Stimulated activated CD4-positive, alpha-beta T cell treated with anti-CD3 and anti-CD28 coated beads, TNF-alpha, amount 100 ng/mL, for 48 hours (primary cell): ENCODE measurements at regions not wholly inside any gene's neighbourhood (a gene's known extent, or its start where the extent isn't known, plus 50 kb on each side); places are given as distances from the start of the nearest gene placed in this dataset.
"Not testable (repeated sequence)": the region's sequence is repeated elsewhere in the genome, so short reads cannot be mapped to it uniquely, and the experiment has no call there.

Experiments used
- DNase-seq, 3 donors: peaks; one replicate each; pipeline ENCODE4 v3.0.0-alpha.2; 2020; ENCODE audit warnings: low read depth in 3 of 3

DNA sequence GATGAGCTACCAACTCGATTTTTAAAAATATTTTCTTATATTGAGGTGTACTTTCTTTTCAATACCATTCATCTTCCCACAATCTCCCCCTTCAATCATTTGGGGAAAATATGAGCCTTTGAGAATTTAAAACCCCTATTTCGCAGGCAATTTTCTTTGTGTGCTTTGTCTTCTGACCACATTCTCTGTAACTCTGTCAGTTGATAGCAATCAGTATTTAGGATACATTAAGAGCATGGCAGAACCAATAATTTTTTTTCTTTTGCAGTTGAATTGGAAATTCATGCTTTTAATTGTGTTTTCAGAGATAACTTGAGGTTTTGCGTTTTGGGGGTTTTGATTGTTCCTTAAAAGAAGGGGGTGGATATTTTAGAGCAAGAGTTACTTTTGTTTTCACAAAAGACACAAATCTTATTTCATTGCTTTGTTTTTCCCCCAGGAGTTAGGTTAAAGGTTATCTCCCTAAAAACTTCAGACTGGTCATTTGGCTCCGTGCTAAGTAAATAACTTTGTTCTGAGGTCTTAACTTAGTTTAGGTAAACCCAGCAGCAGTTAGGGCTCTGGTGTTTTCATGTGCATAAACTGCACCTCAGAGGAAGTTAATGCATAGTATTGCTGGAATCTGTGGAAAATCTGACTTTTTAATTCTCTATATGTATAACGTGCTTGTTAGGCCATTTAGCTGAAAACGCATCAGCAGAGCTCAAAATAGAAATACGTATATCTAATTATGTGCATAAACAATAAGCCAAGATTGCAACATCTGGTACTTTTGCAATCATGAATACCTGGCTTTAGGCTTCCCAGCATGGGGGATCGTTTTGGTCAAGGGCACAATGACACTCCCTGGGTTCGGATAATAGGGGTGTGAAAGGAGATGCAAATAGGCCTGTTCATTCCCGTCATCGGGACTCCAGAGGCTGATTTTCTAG lies 676.4 kb upstream of the ANKRD30A start:
- no peak for DNase-seq

DNA sequence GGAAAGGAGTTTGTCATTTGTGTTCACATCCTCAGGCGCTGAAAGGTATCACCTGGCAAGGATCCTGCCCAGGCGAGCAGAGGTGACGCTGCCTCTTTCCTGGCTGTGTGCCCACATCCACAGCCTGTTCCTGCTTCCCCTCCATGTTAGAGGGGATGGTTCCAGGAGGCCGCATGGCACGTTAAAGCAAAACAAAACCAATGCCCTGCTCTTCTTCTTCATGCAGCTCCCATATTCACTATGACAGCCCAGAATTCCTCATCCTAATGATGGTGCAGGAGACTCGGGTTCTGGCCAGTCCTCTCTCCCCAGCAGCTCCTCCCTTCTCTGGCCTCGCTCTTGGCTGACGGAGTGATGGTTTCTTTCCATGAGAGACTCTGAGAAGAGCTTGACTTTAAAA lies 678.5 kb upstream of the ANKRD30A start:
- DNase-seq = no peak

DNA sequence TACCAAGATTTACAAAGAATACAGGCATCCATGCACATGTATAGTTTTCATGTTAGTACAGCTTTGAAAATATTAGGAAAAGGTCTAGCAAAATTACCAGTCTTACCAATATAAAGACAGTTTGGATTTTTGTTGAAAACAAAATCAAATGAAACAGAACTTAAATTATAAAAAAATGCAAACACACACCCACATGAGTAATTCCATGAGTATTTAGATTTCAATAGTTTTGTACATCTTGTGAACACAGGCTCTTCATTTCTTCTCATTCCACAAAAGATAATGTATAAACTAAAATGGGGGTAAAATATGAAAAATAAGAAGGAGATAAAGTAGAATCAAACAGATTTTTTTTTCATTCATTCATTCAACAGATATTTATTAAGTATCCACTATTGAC lies 682.2 kb upstream of the ANKRD30A start:
- no peak for DNase-seq

DNA sequence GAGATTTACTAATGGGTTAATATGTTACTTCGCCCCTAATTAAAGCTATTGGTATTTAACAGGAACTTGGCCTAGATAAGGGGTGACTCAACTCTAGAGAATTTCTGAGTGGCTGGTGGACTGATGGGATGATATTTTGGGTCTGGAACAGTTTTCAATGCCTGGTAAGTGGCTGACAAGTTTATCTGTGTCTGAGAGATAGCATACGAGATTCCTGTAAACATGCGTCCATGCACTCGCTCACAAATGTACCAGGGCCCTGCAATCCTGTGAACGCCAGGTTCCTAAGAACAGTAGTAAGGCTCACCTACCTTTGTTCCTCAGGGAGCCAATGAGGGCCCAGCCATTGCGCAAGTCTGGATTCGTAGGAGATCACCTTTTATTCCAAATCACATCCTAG lies 683.8 kb upstream of the ANKRD30A start:
- no peak for DNase-seq

DNA sequence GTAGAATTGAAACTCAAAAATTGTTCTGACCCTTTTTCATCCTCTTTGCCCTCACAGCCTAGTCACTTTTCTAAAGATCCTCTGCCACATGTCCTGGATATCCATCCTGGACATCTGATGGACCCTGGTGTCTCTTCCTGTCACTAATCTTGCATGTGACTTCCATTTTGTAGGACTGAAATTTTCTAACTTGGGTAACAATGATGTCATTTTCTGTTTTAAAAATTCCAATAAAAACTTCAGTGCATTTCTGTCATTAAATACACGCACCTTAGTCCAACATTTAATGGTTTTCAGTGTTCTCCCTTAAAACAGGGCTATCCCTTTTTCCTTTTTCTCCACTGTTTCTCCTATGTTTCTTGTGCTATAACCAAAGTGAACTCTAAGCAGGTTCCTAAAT lies 684.9 kb upstream of the ANKRD30A start:
- DNase-seq = no peak

DNA sequence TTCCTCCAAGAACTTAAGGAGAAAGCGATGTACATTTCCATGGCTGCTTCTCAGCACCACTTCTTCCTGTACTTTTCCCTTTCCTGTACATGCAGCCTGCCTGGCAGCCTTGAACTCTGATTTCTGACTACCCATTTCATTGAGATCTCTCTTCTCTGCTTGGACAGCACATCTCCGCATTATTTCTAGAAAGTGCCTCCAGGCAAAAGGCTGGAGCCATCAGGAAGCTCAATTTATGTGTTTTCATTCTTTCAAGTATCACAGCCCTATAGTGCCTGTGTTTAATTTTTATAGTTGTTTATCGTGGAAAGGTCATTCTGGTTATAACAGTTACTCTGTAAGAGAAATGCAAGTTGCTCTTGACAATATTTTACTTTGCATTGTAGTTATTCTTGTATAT lies 688.0 kb upstream of the ANKRD30A start:
- no peak for DNase-seq

DNA sequence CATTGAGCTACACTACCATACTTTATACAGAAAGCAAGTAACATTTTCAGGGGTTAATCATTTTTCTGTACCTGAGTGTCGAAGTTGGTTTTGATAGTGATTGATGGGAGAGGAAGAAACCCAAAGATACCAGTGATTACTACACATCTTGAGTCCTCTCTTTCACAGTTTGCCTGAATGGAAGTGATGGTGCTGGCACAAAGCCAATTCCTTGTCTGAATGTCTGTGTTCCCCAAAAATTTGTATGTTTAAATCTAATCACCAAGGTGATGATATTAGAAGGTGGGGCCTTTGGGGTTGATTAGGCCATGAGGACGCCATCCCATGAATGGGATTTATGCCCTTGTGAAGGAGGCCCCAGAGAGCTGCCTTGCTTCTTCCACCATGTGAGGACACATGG lies 696.9 kb upstream of the ANKRD30A start:
- DNase-seq = no peak

DNA sequence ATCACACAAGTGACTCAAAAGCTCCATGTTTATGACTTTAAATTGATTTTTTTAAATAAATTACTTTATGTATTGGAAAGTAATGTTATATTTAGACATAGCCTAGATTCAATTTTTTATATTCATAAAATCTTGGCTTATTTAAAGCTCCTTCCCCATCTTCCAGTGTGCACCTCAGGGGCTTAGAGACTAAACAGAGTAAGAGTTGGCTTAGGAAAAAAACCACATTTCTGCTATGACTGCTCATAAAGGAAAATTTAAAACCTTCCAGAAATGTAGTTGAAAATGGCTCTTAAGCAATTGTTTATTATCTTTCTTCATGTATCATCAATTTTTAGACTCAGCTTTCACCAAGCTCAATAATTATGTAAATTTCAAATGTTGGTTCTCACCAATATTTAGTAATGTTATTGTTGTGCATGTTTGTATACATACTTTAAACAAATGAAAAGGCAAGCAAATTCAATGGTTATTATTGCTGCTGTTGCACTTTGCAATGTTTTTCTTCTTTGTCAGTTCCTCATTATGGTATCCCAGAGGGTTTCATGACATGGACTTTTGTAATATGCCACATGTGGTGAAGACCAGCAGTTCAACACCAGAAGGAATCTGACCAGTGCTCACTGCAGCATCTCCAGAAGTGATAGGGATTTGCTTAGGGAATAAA lies 700.1 kb upstream of the ANKRD30A start:
- no peak for DNase-seq

DNA sequence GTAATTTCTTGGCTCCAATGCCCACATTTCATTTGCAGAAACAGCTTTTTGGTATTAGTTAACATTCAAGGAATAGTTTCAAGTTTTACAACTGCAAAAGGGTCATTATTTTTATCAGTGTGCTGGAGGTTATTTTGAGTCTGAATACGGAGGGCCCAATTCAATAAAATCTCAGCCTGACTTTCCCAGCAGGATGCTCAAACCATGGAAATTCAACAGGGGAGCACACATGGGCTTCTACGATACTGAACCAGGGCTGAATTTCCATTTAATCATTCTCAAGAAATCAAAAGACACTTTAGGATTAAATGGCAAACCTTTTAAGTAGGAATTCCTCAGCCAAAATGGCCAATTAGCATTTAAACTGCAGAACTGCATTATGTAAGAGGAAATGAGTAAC lies 700.9 kb upstream of the ANKRD30A start:
- DNase-seq = no peak

DNA sequence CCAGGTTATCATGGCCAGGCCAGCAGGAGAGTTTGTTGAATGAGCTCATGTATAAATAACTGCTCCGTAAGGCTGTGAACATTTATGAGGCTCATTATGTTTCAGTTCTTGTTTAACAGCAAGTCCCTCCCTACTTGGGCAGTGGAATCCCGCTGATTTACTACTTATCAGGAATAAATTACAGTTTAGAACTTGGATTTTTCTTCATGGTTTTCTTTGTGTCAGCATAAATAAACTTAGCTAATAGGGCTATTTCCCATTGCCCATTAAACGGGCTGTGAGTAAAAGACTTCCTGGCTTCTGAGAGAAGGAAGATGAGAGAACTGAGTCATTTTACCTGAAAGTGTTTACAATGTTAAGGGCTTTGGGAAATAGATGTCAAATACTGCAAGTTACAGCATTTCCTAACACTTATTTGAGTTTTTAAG lies 701.6 kb upstream of the ANKRD30A start:
- no peak for DNase-seq

DNA sequence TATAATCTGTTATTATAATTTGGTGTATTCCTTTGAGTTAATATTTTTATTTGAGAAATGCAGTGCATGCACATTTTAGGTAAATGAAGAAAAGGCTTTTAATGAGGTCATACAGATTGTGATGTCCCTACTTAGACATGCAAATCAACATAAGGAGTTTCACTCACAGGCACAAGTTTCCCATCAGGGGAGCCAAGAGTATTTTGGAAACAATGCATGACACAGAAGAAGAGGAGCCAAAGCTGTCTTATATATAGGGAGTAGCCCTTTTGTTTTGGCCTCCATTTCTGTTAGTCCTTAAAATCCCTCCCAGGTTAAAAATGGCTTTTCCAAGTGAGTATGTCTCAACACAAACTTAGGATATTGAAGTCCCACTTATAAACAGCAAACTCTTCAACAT lies 703.4 kb upstream of the ANKRD30A start:
- DNase-seq = no peak

DNA sequence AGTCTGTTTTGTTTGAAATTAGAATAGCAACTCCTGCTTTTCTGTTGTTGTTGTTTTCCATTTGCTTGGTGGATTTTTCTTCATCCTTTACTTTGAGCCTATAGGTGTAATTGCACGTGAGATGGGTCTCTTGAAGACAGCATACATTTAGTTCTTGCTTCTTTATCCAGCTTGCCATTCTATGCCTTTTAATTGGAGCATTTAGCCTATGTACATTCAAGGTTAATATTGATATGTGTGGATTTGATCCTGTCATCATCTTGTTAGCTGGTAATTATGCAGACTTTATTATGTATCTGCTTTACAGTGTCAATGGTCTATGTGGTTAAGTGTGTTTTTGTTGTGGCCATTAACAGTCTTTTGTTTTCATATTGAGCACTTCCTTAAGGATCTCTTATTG lies 708.9 kb upstream of the ANKRD30A start:
- no peak for DNase-seq

DNA sequence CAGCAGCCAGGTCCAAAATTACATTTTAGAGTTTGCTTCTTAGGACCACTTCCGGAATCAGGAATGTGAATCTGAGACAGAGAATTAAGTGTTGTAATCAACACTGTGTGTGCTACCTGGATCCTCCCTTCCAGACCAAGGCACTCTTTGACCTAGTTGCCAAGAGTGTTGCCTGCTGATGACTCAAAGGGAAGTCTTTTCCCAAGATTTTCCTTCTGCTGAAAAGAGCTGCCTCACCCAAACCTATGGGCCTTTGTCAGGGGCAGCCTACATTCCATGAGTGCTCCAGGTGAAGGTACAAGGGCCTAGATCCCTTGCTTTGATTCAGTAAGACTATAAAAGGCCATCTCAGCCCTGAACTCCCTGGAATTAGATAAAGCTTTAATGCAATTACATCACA lies 712.5 kb upstream of the ANKRD30A start:
- DNase-seq = no peak

DNA sequence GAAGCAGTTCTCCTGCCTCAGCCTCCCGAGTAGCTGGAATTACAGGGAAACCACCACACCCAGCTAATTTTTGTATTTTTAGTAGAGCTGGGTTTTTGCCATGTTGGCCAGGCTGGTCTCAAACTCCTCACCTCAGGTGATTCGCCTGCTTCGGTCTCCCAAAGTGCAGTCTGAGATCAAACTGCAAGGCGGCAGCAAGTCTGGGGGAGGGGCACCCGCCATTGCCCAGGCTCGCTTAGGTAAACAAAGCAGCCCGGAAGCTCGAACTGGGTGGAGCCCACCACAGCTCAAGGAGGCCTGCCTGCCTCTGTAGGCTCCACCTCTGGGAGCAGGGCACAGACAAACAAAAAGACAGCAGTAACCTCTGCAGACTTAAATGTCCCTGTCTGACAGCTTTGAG lies 725.2 kb upstream of the ANKRD30A start:
- not testable (repeated sequence) for DNase-seq

DNA sequence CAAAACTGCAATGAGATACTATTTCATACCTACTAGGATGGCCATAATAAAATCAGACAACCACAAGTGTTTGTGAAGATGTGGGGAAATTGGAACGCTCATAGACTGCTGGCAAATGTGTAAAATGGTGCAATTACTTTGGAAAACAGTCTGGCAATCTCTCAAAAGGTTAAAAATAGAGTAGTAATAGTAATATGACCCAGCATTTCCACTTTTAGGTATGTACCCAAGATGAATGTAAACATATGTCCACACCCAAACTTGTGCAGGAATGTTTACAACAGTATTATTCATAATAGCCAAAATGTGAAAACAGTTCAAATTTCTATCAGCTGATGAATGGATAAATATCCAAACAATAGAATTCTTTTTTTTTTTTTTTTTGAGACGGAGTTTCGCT lies 731.6 kb upstream of the ANKRD30A start:
- no peak for DNase-seq

DNA sequence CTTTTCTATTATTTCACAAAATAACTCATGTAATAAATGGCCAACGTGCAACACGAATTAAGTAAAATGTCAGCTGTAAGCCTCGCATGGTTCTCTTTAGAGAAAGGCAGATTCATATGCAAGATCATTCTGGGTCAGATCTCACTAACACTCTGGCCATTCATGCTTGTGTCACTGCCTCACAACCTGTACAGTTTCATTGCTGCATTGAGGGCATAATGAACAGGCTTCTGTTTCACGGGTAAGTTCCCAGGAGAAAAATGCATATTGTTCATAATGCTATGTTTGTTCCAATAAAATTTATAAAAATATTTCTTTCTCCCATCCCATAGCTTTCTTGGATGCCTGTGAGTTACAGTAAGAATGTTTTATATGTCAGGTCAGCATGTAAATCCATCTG lies 734.0 kb upstream of the ANKRD30A start:
- DNase-seq = no peak

DNA sequence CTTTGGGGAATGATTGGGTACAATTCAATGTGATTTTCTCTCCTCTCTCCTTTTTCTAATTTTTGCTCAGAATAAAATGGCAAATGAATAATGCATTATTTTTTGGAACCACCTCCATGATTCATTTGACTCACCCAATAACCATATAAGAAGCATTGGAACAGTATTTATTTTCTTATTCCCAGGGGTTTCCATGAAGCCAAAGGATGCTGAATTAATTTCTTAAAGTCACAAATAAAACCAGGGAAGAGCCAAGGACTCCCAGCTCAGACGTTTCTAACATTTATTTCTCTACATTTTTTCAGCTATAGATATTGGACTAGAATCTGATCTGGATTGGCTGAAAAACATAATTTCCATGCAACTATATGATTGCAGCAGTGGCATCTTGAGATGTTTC lies 735.2 kb upstream of the ANKRD30A start:
- no peak for DNase-seq

DNA sequence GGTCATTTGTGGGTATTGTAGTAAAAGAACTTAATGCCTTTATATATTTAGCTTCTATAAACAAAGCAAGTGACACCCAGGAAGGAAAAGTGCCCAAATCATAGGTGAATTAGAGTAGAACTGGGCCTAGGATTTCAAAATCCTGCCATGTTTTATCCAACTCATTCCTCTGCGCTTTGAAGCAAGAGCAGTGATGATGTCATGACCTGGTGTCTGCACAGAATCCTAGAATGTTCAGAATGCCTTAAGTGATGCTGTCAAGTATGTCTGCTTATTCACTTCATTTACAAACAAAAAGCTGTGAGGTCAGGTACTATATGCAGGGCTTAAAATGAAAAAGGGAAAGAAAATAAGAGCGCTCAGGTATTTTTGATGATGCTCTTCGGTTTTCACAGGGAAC lies 737.2 kb upstream of the ANKRD30A start:
- no peak for DNase-seq

DNA sequence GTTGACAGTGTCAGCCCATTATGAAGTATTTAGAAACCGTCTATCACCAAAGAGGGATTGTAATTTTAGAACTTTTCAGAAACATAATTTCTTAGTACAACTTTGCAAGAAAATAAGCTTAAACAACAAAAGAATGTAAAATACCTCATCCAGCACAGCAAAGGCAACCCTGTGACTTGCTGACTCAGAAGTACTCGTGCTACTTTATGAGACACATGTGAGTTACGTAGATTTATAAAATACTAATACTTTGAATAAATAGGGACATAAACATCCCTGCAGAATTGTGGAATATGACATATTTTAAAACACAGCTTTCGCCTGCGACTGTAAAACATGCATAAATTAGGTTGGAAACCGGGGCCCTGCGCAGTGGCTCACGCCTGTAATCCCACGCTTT lies 739.7 kb upstream of the ANKRD30A start:
- DNase-seq = no peak

DNA sequence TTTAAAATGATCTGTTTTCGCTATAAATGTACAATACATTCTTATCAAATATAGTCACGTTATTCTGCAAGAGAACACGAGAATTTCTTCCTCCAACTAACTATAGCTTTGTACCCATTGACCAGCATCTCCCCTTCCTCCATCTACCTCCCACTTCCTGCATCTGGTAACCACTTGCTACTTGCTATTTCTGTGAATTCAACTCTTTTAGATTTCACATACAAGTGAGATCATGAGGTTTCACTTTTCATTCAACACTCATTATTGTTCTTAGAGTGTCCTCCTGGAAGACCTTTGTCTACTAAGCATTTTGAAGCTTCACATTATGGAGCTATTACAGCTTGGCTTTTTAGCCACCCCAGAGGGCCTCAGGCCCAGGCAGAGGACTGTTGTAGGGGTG lies 741.3 kb upstream of the FZD8 start:
- DNase-seq = no peak

DNA sequence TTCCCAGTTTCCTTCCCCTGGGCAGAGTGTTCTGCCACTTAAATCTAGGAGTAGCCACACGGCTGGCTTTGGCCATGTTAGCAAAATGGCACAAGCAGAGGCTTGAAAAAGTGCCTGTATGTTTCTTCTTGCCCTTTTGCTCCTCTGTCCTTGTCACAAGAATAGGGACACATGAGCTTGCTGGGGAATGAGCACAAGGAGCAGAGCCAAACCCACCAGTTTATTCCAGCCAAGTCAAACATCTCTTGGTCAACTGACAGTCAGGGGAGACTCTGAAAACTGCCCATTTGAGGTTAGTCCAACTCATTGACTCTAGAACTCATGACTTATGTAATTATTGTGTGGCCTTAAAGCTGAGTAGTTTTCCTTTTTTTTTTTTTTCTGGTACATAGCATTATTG lies 739.7 kb upstream of the FZD8 start:
- DNase-seq = no peak

DNA sequence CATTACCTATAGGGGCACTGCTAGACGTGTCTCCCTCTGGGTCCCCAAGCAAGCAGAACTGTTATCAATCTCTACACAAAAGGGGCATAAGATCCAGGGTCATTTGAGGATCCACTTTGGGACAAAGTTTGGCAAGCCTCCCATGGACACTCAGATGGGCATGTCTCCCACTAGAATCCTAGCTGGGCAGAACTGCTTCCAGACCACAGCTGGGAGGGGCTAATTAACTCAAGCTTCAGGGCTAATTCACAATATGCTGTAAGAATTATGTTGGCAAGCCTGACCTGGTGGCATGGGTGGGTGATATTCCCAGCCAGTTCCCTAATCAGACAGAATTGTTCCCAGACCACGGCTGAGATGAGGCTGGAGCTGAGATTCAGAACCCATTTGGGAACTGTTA lies 738.4 kb upstream of the FZD8 start:
- DNase-seq = no peak

DNA sequence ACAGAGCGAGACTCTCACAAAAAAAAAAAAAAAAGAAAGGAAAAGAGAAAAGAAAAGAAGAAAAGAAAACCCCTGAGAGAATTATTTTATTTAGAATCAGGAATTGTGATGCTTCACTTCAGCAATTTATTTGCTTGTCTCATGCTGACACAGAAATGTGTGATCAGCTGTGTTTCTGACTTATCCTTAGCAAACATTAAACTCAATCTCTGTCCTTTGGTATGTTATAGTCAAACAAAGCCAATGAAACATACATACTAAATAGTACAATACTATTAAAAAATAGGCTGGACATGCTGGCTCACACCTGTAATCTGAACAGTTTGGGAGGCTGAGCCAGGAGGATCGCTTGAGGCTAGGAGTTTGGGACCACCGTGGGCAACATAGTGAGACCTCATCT lies 733.0 kb upstream of the FZD8 start:
- DNase-seq = no peak
